ENCODE measurements at regions not wholly inside any gene's neighbourhood (a gene's known extent, or its start where the extent isn't known, plus 50 kb on each side); places are given as distances from the start of the nearest gene placed in this dataset.

- Histone ChIP-seq H4K20me1 (no peaks in the 10 kb centered on the region), H3K4me1 (peaks cover 34 to 68% (median 53%) of the 10 kb centered on the region in 10 experiments), H3K27ac (no peak overlapping the region), H3K4me3 (no peak overlapping the region), H3K36me3 (no peaks in the 10 kb centered on the region), H3K9me3 (replicated peaks in 1 of 11) (peaks cover 2 to 10% (median 5%) of the 10 kb centered on the region in 11 experiments; a peak in 19 of 22 replicates), H3K27me3 (peaks cover 0 to 74% (median 0%) of the 10 kb centered on the region in 11 experiments; a peak in 6 of 22 replicates), H3K4me2 (peak overlapping the region in 9 of 11 experiments; percentile 66 to 92 (median 86); a peak in 17 of 22 replicates), H3K9ac (no peak overlapping the region)
- no peak for TF ChIP-seq Cebpa-rat (IDR thresholded peaks at IDR 0.05)
These were observed 195.5 kb downstream of the DLL1 start for GRCh38 chr6:170095273-170095981.

- H3K27ac ChIP-seq, result no peak overlapping the region
- H4K20me1 ChIP-seq, result peaks cover 0 to 4% (median 0%) of the 10 kb centered on the region in 11 experiments; a peak in 3 of 22 replicates
- peaks cover 40 to 74% (median 59%) of the 10 kb centered on the region in 10 experiments for H3K4me1 ChIP-seq
- H3K27me3 ChIP-seq, result peaks cover 0 to 81% (median 0%) of the 10 kb centered on the region in 11 experiments; a peak in 6 of 22 replicates
- H3K9ac ChIP-seq, result no peak overlapping the region
- H3K4me3 ChIP-seq, result no peak overlapping the region
- H3K9me3 ChIP-seq (replicated peaks in 1 of 11), result peaks cover 0 to 4% (median 0%) of the 10 kb centered on the region in 11 experiments; a peak in 2 of 22 replicates
- no peaks in the 10 kb centered on the region for H3K36me3 ChIP-seq
- no peak for TF ChIP-seq Cebpa-rat (IDR thresholded peaks at IDR 0.05)
- H3K4me2 ChIP-seq, result peak overlapping the region in 3 of 11 experiments; percentile 86 to 92 (median 90); a peak in 2 of 22 replicates
These were observed 196.1 kb downstream of the DLL1 start for GRCh38 chr6:170094686-170095272.

- no peaks in the 10 kb centered on the region for H3K36me3 ChIP-seq
These were observed 197.0 kb downstream of the DLL1 start for GRCh38 chr6:170093658-170094596.

GRCh38 chr6:170093276-170093657 is 197.6 kb downstream of the DLL1 start:
- no peaks in the 10 kb centered on the region for H3K36me3 ChIP-seq
- peaks cover 0 to 9% (median 0%) of the 10 kb centered on the region in 11 experiments; a peak in 3 of 22 replicates for H4K20me1 ChIP-seq
- H3K27me3 ChIP-seq, result peaks cover 0 to 81% (median 0%) of the 10 kb centered on the region in 11 experiments; a peak in 6 of 22 replicates
- no peak overlapping the region for H3K9ac ChIP-seq
- no peak overlapping the region for H3K4me3 ChIP-seq
- peak overlapping the region in 3 of 11 experiments; percentile 7 to 95 (median 89); a peak in 3 of 22 replicates for H3K4me2 ChIP-seq
- no peak overlapping the region for H3K27ac ChIP-seq
- peaks cover 55 to 89% (median 74%) of the 10 kb centered on the region in 10 experiments for H3K4me1 ChIP-seq
- no peak for TF ChIP-seq Cebpa-rat (IDR thresholded peaks at IDR 0.05)
- H3K9me3 ChIP-seq (replicated peaks in 1 of 11), result no peaks in the 10 kb centered on the region

More at GRCh38 chr6:170093658-170094596, 197.0 kb downstream of the DLL1 start:
- Histone ChIP-seq H3K27me3 (peaks cover 0 to 81% (median 0%) of the 10 kb centered on the region in 11 experiments; a peak in 6 of 22 replicates), H3K27ac (no peak overlapping the region), H3K9me3 (replicated peaks in 1 of 11) (no peaks in the 10 kb centered on the region), H3K9ac (no peak overlapping the region), H3K4me3 (no peak overlapping the region), H3K4me1 (peaks cover 49 to 83% (median 68%) of the 10 kb centered on the region in 10 experiments), H3K4me2 (peak overlapping the region in 3 of 11 experiments; percentile 7 to 95 (median 89); a peak in 1 of 22 replicates), H4K20me1 (peaks cover 0 to 9% (median 0%) of the 10 kb centered on the region in 11 experiments; a peak in 3 of 22 replicates)
- no peak for TF ChIP-seq Cebpa-rat (IDR thresholded peaks at IDR 0.05)

GRCh38 chr6:170092826-170093225 is 198.1 kb downstream of the DLL1 start:
- Histone ChIP-seq H3K36me3 (no peaks in the 10 kb centered on the region), H3K27ac (no peak overlapping the region), H3K9me3 (replicated peaks in 1 of 11) (no peaks in the 10 kb centered on the region), H3K4me1 (peaks cover 59 to 91% (median 78%) of the 10 kb centered on the region in 10 experiments), H3K4me2 (peak overlapping the region in 9 of 11 experiments; percentile 89 to 97 (median 94); a peak in 18 of 22 replicates), H4K20me1 (peaks cover 0 to 9% (median 0%) of the 10 kb centered on the region in 11 experiments; a peak in 3 of 22 replicates), H3K27me3 (peaks cover 0 to 80% (median 0%) of the 10 kb centered on the region in 11 experiments; a peak in 6 of 22 replicates), H3K9ac (no peak overlapping the region), H3K4me3 (no peak overlapping the region)
- no peak for TF ChIP-seq Cebpa-rat (IDR thresholded peaks at IDR 0.05)

GRCh38 chr6:170091639-170092579 is 199.0 kb downstream of the DLL1 start:
- H3K27me3 ChIP-seq, result peaks cover 0 to 71% (median 0%) of the 10 kb centered on the region in 11 experiments; a peak in 6 of 22 replicates

GRCh38 chr6:170091000-170091638 is 199.8 kb downstream of the DLL1 start:
- no peak for TF ChIP-seq Cebpa-rat (IDR thresholded peaks at IDR 0.05)
- Histone ChIP-seq H3K4me2 (peak overlapping the region; percentile 80 to 97 (median 93); a peak in 21 of 22 replicates), H3K36me3 (no peaks in the 10 kb centered on the region), H3K9me3 (replicated peaks in 1 of 11) (no peaks in the 10 kb centered on the region), H3K4me1 (peaks cover 44 to 78% (median 61%) of the 10 kb centered on the region in 10 experiments), H3K4me3 (no peak overlapping the region), H4K20me1 (peaks cover 0 to 9% (median 0%) of the 10 kb centered on the region in 11 experiments; a peak in 3 of 22 replicates), H3K27ac (peak overlapping the region in 2 of 11 experiments; percentile 4 to 84; a peak in 3 of 22 replicates), H3K9ac (peak overlapping the region in 3 of 11 experiments; percentile 19 to 34 (median 30); a peak in 2 of 22 replicates), H3K27me3 (peaks cover 0 to 63% (median 0%) of the 10 kb centered on the region in 11 experiments; a peak in 6 of 22 replicates)

More at GRCh38 chr6:170091639-170092579, 199.0 kb downstream of the DLL1 start:
- Histone ChIP-seq H4K20me1 (peaks cover 0 to 9% (median 0%) of the 10 kb centered on the region in 11 experiments; a peak in 3 of 22 replicates), H3K4me1 (peaks cover 52 to 82% (median 69%) of the 10 kb centered on the region in 10 experiments), H3K36me3 (no peaks in the 10 kb centered on the region), H3K4me2 (peak overlapping the region; percentile 7 to 97 (median 93); a peak in 21 of 22 replicates), H3K4me3 (no peak overlapping the region), H3K9me3 (replicated peaks in 1 of 11) (no peaks in the 10 kb centered on the region), H3K9ac (peak overlapping the region in 2 of 11 experiments; percentile 19 to 34; a peak in 1 of 22 replicates), H3K27ac (peak overlapping the region in 1 of 11 experiments; percentile 4; a peak in 1 of 22 replicates)
- no peak for TF ChIP-seq Cebpa-rat (IDR thresholded peaks at IDR 0.05)
